ENCODE measurements at regions not wholly inside any gene's neighbourhood (a gene's known extent, or its start where the extent isn't known, plus 50 kb on each side); places are given as distances from the start of the nearest gene placed in this dataset.

- TF ChIP-seq ZFP30 (CRISPR knock-in tag; IDR thresholded peaks at IDR 0.05) (no peak), ESRRG (CRISPR knock-in tag; IDR thresholded peaks at IDR 0.05) (no peak), ZNF8 (CRISPR knock-in tag; IDR thresholded peaks at IDR 0.05) (no peak), ZNF70 (CRISPR knock-in tag; IDR thresholded peaks at IDR 0.05) (no peak), GLIS3 (CRISPR knock-in tag; IDR thresholded peaks at IDR 0.05) (no peak), CSRNP3 (CRISPR knock-in tag; IDR thresholded peaks at IDR 0.05) (no peak), ZNF565 (CRISPR knock-in tag; conservative IDR thresholded peaks at IDR 0.05; ENCODE audit: low read depth) (no peak), CREB5 (CRISPR knock-in tag; IDR thresholded peaks at IDR 0.05; ENCODE audit: low read depth) (no peak), BACH2 (CRISPR knock-in tag; IDR thresholded peaks at IDR 0.05; ENCODE audit: borderline replicate concordance) (no peak), PATZ1 (CRISPR knock-in tag; IDR thresholded peaks at IDR 0.05; ENCODE audit: borderline replicate concordance) (no peak), ARNTL (CRISPR knock-in tag; IDR thresholded peaks at IDR 0.05; ENCODE audit: borderline replicate concordance, low read depth) (no peak), RARB (CRISPR knock-in tag; IDR thresholded peaks at IDR 0.05) (no peak)
- no peak for ATAC-seq
These were observed 53.9 kb upstream of the CCL2 start for GRCh38 chr17:34201225-34201624.

- ATAC-seq = no peak
These were observed 53.3 kb upstream of the CCL2 start for GRCh38 chr17:34201767-34202166.

More at GRCh38 chr17:34201767-34202166, 53.3 kb upstream of the CCL2 start:
- TF ChIP-seq ZNF8 (CRISPR knock-in tag; IDR thresholded peaks at IDR 0.05) (no peak), ISL1 (CRISPR knock-in tag; IDR thresholded peaks at IDR 0.05) (no peak), TOX (CRISPR knock-in tag; IDR thresholded peaks at IDR 0.05; ENCODE audit: borderline replicate concordance) (no peak), ZNF565 (CRISPR knock-in tag; conservative IDR thresholded peaks at IDR 0.05; ENCODE audit: low read depth) (no peak), TSHZ2 (CRISPR knock-in tag; IDR thresholded peaks at IDR 0.05) (no peak), ZFP3 (CRISPR knock-in tag; IDR thresholded peaks at IDR 0.05) (no peak), TCF4 (CRISPR knock-in tag; IDR thresholded peaks at IDR 0.05; ENCODE audit: borderline replicate concordance) (no peak), OSR1 (CRISPR knock-in tag; IDR thresholded peaks at IDR 0.05) (no peak), ARNTL (CRISPR knock-in tag; IDR thresholded peaks at IDR 0.05; ENCODE audit: borderline replicate concordance, low read depth) (no peak), RARB (CRISPR knock-in tag; IDR thresholded peaks at IDR 0.05) (no peak), CSRNP3 (CRISPR knock-in tag; IDR thresholded peaks at IDR 0.05) (no peak), BACH2 (CRISPR knock-in tag; IDR thresholded peaks at IDR 0.05; ENCODE audit: borderline replicate concordance) (no peak), ZNF70 (CRISPR knock-in tag; IDR thresholded peaks at IDR 0.05) (no peak), PPARA (CRISPR knock-in tag; IDR thresholded peaks at IDR 0.05; ENCODE audit: borderline replicate concordance) (no peak), GLIS3 (CRISPR knock-in tag; IDR thresholded peaks at IDR 0.05) (no peak), SNAI2 (CRISPR knock-in tag; IDR thresholded peaks at IDR 0.05) (no peak)
